Endothelial cell of umbilical vein (primary cell): ENCODE measurements at regions not wholly inside any gene's neighbourhood (a gene's known extent, or its start where the extent isn't known, plus 50 kb on each side); places are given as distances from the start of the nearest gene placed in this dataset.

Experiments
- BruUV-seq: library from RNA; stranded (reverse); fragments of 400-500 nt; replicated peaks from 2 replicates; lab custom pipeline; 2021; lab: Mats Ljungman, UMichigan
- CTCF ChIA-PET: fragments of 300-600, 350-600 bp; sonication (Branson Sonifier 250); formaldehyde crosslinking; loops from one replicate; lab custom pipeline; 2021; ENCODE audit warnings: antibody characterized with exemption, inconsistent platforms; lab: Charles Lee
- POLR2A ChIA-PET: fragments of 300-600, 350-600 bp; sonication (Branson Sonifier 250); formaldehyde crosslinking; loops from one replicate; lab custom pipeline; 2021; ENCODE audit warnings: antibody characterized with exemption, inconsistent platforms; lab: Charles Lee
- DNase-seq: peaks from one replicate; pipeline ENCODE4 v3.0.0-alpha.2; 2011; ENCODE audit warnings: low read depth, low spot score
- FAIRE-seq: peaks from 2 replicates; lab custom pipeline; 2011; peaks lifted over from hg19 to GRCh38; lab: Jason Lieb, UNC
- H2AFZ ChIP-seq: 2 replicates; pipeline ENCODE4 v1.6.0; 2012; ENCODE audit warnings: low read depth, low read length, control low read depth, inconsistent platforms
- H3K27ac ChIP-seq: 2 replicates; pipeline ENCODE4 v1.5.1; 2011; ENCODE audit warnings: low read depth, mild to moderate bottlenecking, control low read depth, low read length, moderate library complexity; ENCODE audit not compliant: insufficient read depth
- H3K27me3 ChIP-seq, 2 experiments: 2 replicates each; pipeline versions ENCODE4 v1.6.0 to v1.6.1; 2011; ENCODE audit warnings: low read length in 2 of 2, mixed read lengths in 1 of 2; ENCODE audit not compliant: control insufficient read depth in 2 of 2, insufficient read depth in 2 of 2
- H3K36me3 ChIP-seq, 2 experiments: 2 replicates in 1 of 2; 3 replicates in 1 of 2; pipeline ENCODE4 v1.5.1; 2011; ENCODE audit warnings: low read length in 2 of 2, mild to moderate bottlenecking in 1 of 2, moderate library complexity in 1 of 2; ENCODE audit not compliant: control insufficient read depth in 2 of 2, insufficient read depth in 2 of 2; ENCODE audit errors: extremely low read depth in 1 of 2
- H3K4me1 ChIP-seq: 3 replicates; pipeline ENCODE4 v1.5.1; 2011; ENCODE audit warnings: mild to moderate bottlenecking, low read length; ENCODE audit not compliant: control insufficient read depth, insufficient read depth; ENCODE audit errors: extremely low read depth
- H3K4me2 ChIP-seq: 2 replicates; pipeline ENCODE4 v1.6.1; 2011; ENCODE audit warnings: low read length, control low read depth, mixed read lengths; ENCODE audit not compliant: insufficient read depth
- H3K4me3 ChIP-seq, 3 experiments: fragments of 200-600 bp in 1 of 3; sonication (generic), shearing (Covaris generic) in 1 of 3; replicated peaks in 1 of 3; 2 replicates each; pipeline ENCODE4 v1.5.1; 2011 to 2016; ENCODE audit warnings: control low read depth in 3 of 3, low read length in 3 of 3, mild to moderate bottlenecking in 2 of 3, inconsistent platforms in 1 of 3, low read depth in 1 of 3, moderate library complexity in 1 of 3; ENCODE audit not compliant: insufficient read depth in 1 of 3
- H3K79me2 ChIP-seq: 2 replicates; pipeline ENCODE4 v1.6.0; 2012; ENCODE audit warnings: low read length, inconsistent platforms; ENCODE audit not compliant: control insufficient read depth, insufficient read depth
- H3K9ac ChIP-seq: replicated peaks from 2 replicates; pipeline ENCODE3; 2011; ENCODE audit warnings: low read length, control low read depth; ENCODE audit not compliant: insufficient read depth; ENCODE audit errors: extremely low read depth
- H3K9me1 ChIP-seq: replicated peaks from 3 replicates; pipeline ENCODE4 v1.6.0; 2011; ENCODE audit warnings: mild to moderate bottlenecking, low read length; ENCODE audit not compliant: control insufficient read depth, insufficient read depth; ENCODE audit errors: extremely low read depth
- H3K9me3 ChIP-seq: replicated peaks from 2 replicates; pipeline ENCODE4 v1.5.1; 2012; ENCODE audit warnings: low read length, inconsistent platforms; ENCODE audit not compliant: control insufficient read depth, insufficient read depth
- H4K20me1 ChIP-seq: replicated peaks from 2 replicates; pipeline ENCODE3; 2011; ENCODE audit warnings: mild to moderate bottlenecking, low read length; ENCODE audit not compliant: control insufficient read depth, insufficient read depth; ENCODE audit errors: extremely low read depth
- CTCF ChIP-seq, 2 donors: IDR thresholded peaks; 1 replicate in 1 of 2; 2 replicates in 1 of 2; pipeline ENCODE4 v1.5.1; 2011; ENCODE audit warnings: low read length in 2 of 2, mild to moderate bottlenecking in 2 of 2, moderate library complexity in 2 of 2, control low read depth in 1 of 2, inconsistent platforms in 1 of 2, low read depth in 1 of 2; ENCODE audit not compliant: insufficient read depth in 1 of 2; ENCODE audit errors: extremely low read depth in 1 of 2
- EZH2 ChIP-seq: IDR thresholded peaks from 2 replicates; pipeline ENCODE4 v1.6.1; 2012; ENCODE audit warnings: borderline replicate concordance, low read depth, mild to moderate bottlenecking, moderate library complexity, low read length, inconsistent platforms; ENCODE audit not compliant: severe bottlenecking
- FOS ChIP-seq: IDR thresholded peaks from 2 replicates; pipeline ENCODE4 v1.6.1; 2011; ENCODE audit warnings: mild to moderate bottlenecking, low read length, moderate library complexity, borderline replicate concordance; ENCODE audit not compliant: insufficient read depth
- GATA2 ChIP-seq: IDR thresholded peaks from 2 replicates; pipeline ENCODE4 v1.7.0; 2011; ENCODE audit warnings: low read depth, mild to moderate bottlenecking, moderate library complexity, mixed read lengths, low read length; ENCODE audit not compliant: insufficient read length, insufficient read depth
- JUN ChIP-seq: IDR thresholded peaks from 2 replicates; pipeline ENCODE4 v1.6.1; 2011; ENCODE audit warnings: borderline replicate concordance, low read depth; ENCODE audit not compliant: insufficient read length, insufficient read depth
- MAX ChIP-seq: IDR thresholded peaks from 2 replicates; pipeline ENCODE4 v1.6.1; 2011; ENCODE audit not compliant: insufficient read depth, insufficient read length
- MYC ChIP-seq: IDR thresholded peaks from one replicate; pipeline ENCODE4 v1.6.1; 2011; ENCODE audit warnings: mild to moderate bottlenecking, low read depth, low read length
- POLR2A ChIP-seq: IDR thresholded peaks from 2 replicates; pipeline ENCODE4 v1.6.1; 2012; ENCODE audit warnings: low read depth, mild to moderate bottlenecking, control low read depth, low read length
- POLR2AphosphoS5 ChIP-seq: IDR thresholded peaks from 2 replicates; pipeline ENCODE4 v1.6.1; 2012; ENCODE audit warnings: low read depth, mild to moderate bottlenecking, control low read depth, low read length, moderate library complexity; ENCODE audit not compliant: insufficient read depth
- dilution Hi-C: fragments of 300-500 bp; cut with MboI; formaldehyde crosslinking; loops from one replicate; pipeline ENCODE4 v1.15.0; 2019; ENCODE audit warnings: low sequenced_read_pairs; ENCODE audit not compliant: extremely low pct_ligation_motif_present
- intact Hi-C: fragments of 100-400 bp; cut with micrococcal nuclease; formaldehyde crosslinking; loops from one replicate; pipeline ENCODE4 v1.10.0; 2022

- Histone ChIP-seq H2AFZ (no peak overlapping the region), H3K79me2 (no peaks in the 10 kb centered on the region), H3K4me1 (no peaks in the 10 kb centered on the region), H4K20me1 (no peaks in the 10 kb centered on the region), H3K27ac (no peak overlapping the region), H3K36me3 (no peaks in the 10 kb centered on the region), H3K9ac (no peak overlapping the region), H3K27me3 (no peaks in the 10 kb centered on the region), H3K9me3 (no peaks in the 10 kb centered on the region), H3K4me2 (no peak overlapping the region), H3K4me3 (no peak overlapping the region), H3K9me1 (no peaks in the 10 kb centered on the region)
- no TSS peak for BruUV-seq
- POLR2A ChIA-PET: no interaction called here
- CTCF ChIA-PET: no interaction called here
- intact Hi-C loops: no loop called here
- dilution Hi-C loops: no loop called here
- DNase-seq: no peak
- TF ChIP-seq MYC: no peak
- no peak for TF ChIP-seq MAX
- TF ChIP-seq POLR2A: no peak
- TF ChIP-seq POLR2AphosphoS5: no peak
- TF ChIP-seq FOS: no peak
- no peak for TF ChIP-seq GATA2
- TF ChIP-seq CTCF (IDR thresholded peaks at IDR 0.05; ENCODE audit: extremely low read depth in 1 of 2, insufficient read depth in 1 of 2, low read depth in 1 of 2, low read length in 2 of 2): no peak
- no peak for TF ChIP-seq EZH2
- TF ChIP-seq JUN: no peak
- FAIRE-seq: no peak
Observed at GRCh38 chr5:84667576-84667975, 282.9 kb upstream of the EDIL3 start.
